SU-DHL-6 (cell line): ENCODE measurements at regions not wholly inside any gene's neighbourhood (a gene's known extent, or its start where the extent isn't known, plus 50 kb on each side); places are given as distances from the start of the nearest gene placed in this dataset.
"Not testable (repeated sequence)": the region's sequence is repeated elsewhere in the genome, so short reads cannot be mapped to it uniquely, and the experiment has no call there.

Source experiments
- H2AFZ ChIP-seq: fragments of 200-600 bp; sonication (generic); 2 replicates; pipeline ENCODE4 v1.6.1; 2014; ENCODE audit warnings: low read depth, mild to moderate bottlenecking, moderate library complexity, mixed read lengths, antibody characterized with exemption, low read length; ENCODE audit not compliant: severe bottlenecking
- H3F3A ChIP-seq: fragments of 200-600 bp; shearing (Covaris generic); 2 replicates; pipeline ENCODE4 v1.6.0; 2016; ENCODE audit warnings: antibody characterized with exemption, mild to moderate bottlenecking; ENCODE audit not compliant: insufficient read depth
- H3K27ac ChIP-seq: fragments of 200-600 bp; sonication (generic); 2 replicates; pipeline ENCODE4 v1.5.1; 2016; ENCODE audit warnings: low read depth, mild to moderate bottlenecking, low read length, moderate library complexity, mixed read lengths
- H3K27me3 ChIP-seq: fragments of 200-600 bp; sonication (generic), shearing (Covaris generic); 2 replicates; pipeline ENCODE4 v1.6.0; 2014; ENCODE audit warnings: mild to moderate bottlenecking, low read length
- H3K36me3 ChIP-seq: fragments of 200-600 bp; sonication (generic); 2 replicates; pipeline ENCODE4 v1.6.1; 2014; ENCODE audit warnings: mild to moderate bottlenecking, low read length, mixed read lengths
- H3K4me2 ChIP-seq: fragments of 300-600, 200-600 bp; shearing (Covaris generic), sonication (generic); 2 replicates; pipeline ENCODE4 v1.6.0; 2014; ENCODE audit warnings: low read length, low read depth, mild to moderate bottlenecking; ENCODE audit not compliant: poor library complexity, severe bottlenecking
- H3K4me3 ChIP-seq: fragments of 200-600 bp; sonication (generic); 2 replicates; pipeline ENCODE4 v1.5.1; 2014; ENCODE audit warnings: antibody characterized with exemption, low read length, mild to moderate bottlenecking, mixed read lengths; ENCODE audit not compliant: insufficient read depth, poor library complexity, severe bottlenecking
- H3K79me2 ChIP-seq: fragments of 200-600 bp; sonication (generic); 2 replicates; pipeline ENCODE4 v1.6.1; 2014; ENCODE audit warnings: mild to moderate bottlenecking, low read length, moderate library complexity; ENCODE audit not compliant: insufficient read depth
- H3K9ac ChIP-seq: fragments of 200-600 bp; sonication (generic); 2 replicates; pipeline ENCODE4 v1.7.0; 2014; ENCODE audit warnings: mild to moderate bottlenecking, low read length
- H3K9me2 ChIP-seq: fragments of 200-600 bp; sonication (generic); replicated peaks from 2 replicates; pipeline ENCODE4 v1.6.1; 2014; ENCODE audit warnings: low read length; ENCODE audit not compliant: insufficient read depth
- H3K9me3 ChIP-seq: fragments of 200-600 bp; sonication (generic); 2 replicates; pipeline ENCODE4 v1.6.1; 2014; ENCODE audit warnings: low read length, mixed read lengths; ENCODE audit not compliant: insufficient read depth
- H4K20me1 ChIP-seq: fragments of 200-600 bp; sonication (generic); 2 replicates; pipeline ENCODE4 v1.6.1; 2014; ENCODE audit warnings: low read depth, mild to moderate bottlenecking, antibody characterized with exemption, low read length, moderate library complexity, mixed read lengths
- CTCF ChIP-seq: fragments of 200-600 bp; sonication (generic); IDR thresholded peaks from one replicate; pipeline ENCODE4 v1.5.1; 2017; ENCODE audit warnings: antibody characterized with exemption, mild to moderate bottlenecking, low read length, moderate library complexity; ENCODE audit not compliant: insufficient read depth, poor library complexity, severe bottlenecking
- EZH2phosphoT487 ChIP-seq: fragments of 200-600 bp; sonication (generic), shearing (Covaris generic); conservative IDR thresholded peaks from 2 replicates; pipeline ENCODE4 v1.6.1; 2018; ENCODE audit warnings: mild to moderate bottlenecking, antibody characterized with exemption, low read length, moderate library complexity, mixed read lengths

DNA sequence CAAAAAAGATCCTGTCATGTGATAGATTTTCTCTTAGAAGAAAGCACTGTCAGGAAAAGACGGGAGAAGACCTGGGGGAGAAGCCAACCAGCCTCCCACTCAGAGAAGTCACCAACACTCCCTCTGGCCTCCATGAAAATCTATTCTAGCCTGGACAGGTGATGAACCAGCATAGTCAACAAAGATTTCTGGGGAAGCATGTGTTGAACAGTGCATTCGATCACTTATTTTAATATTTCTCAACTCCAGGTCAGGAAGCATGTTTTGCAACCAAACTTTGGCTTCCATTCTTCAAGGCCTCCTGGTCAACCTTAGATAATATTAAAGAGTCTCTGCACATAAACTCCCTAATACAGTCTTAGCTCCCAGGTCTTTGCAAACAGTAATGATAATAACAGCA lies 74.7 kb upstream of the ERCC4 start:
- no peak overlapping the region for H2AFZ ChIP-seq
- no peak overlapping the region for H3K9ac ChIP-seq
- no peak overlapping the region for H3K4me3 ChIP-seq
- H3K27ac ChIP-seq: no peak overlapping the region
- H3K27me3 ChIP-seq: no peaks in the 10 kb centered on the region
- H3K79me2 ChIP-seq: no peaks in the 10 kb centered on the region
- no peaks in the 10 kb centered on the region for H4K20me1 ChIP-seq
- H3K36me3 ChIP-seq: no peaks in the 10 kb centered on the region
- H3K4me2 ChIP-seq: no peak overlapping the region
- TF ChIP-seq CTCF: no peak
- no peak for TF ChIP-seq EZH2phosphoT487
- H3K9me2 ChIP-seq: no peaks in the 10 kb centered on the region
- H3K9me3 ChIP-seq: no peaks in the 10 kb centered on the region
- H3F3A ChIP-seq: no peaks in the 10 kb centered on the region

- no peak overlapping the region for H3K9ac ChIP-seq
- H3K36me3 ChIP-seq: no peaks in the 10 kb centered on the region
- no peak for TF ChIP-seq EZH2phosphoT487
- H3F3A ChIP-seq: no peaks in the 10 kb centered on the region
- H3K27ac ChIP-seq: no peak overlapping the region
- H3K27me3 ChIP-seq: no peaks in the 10 kb centered on the region
- no peak overlapping the region for H2AFZ ChIP-seq
- no peaks in the 10 kb centered on the region for H4K20me1 ChIP-seq
- no peaks in the 10 kb centered on the region for H3K79me2 ChIP-seq
- no peaks in the 10 kb centered on the region for H3K9me3 ChIP-seq
- no peak overlapping the region for H3K4me2 ChIP-seq
- no peaks in the 10 kb centered on the region for H3K9me2 ChIP-seq
- no peak overlapping the region for H3K4me3 ChIP-seq
Observed at GRCh38 chr16:13848795-13849194, 71.2 kb upstream of the ERCC4 start.

- H3F3A ChIP-seq, H3K27me3 ChIP-seq, H3K4me2 ChIP-seq, H3K9ac ChIP-seq, H3K9me2 ChIP-seq, H3K79me2 ChIP-seq, H3K27ac ChIP-seq, H3K9me3 ChIP-seq, H2AFZ ChIP-seq, H3K4me3 ChIP-seq, H4K20me1 ChIP-seq, H3K36me3 ChIP-seq: not testable (repeated sequence)
Observed at GRCh38 chr16:13850173-13850572, 69.8 kb upstream of the ERCC4 start.

GRCh38 chr16:13852827-13853226 lies 67.1 kb upstream of the ERCC4 start:
- Histone ChIP-seq H3K4me2 (no peak overlapping the region), H4K20me1 (no peaks in the 10 kb centered on the region), H3K4me3 (no peak overlapping the region), H3K27ac (no peak overlapping the region), H3K27me3 (no peaks in the 10 kb centered on the region), H3K9me3 (no peaks in the 10 kb centered on the region), H3K36me3 (no peaks in the 10 kb centered on the region), H3K79me2 (no peaks in the 10 kb centered on the region), H3F3A (no peaks in the 10 kb centered on the region), H3K9me2 (no peaks in the 10 kb centered on the region), H3K9ac (no peak overlapping the region), H2AFZ (no peak overlapping the region)
- no peak for TF ChIP-seq EZH2phosphoT487
- TF ChIP-seq CTCF: no peak
